LHCN-M2 (cell line): ENCODE measurements at regions not wholly inside any gene's neighbourhood (a gene's known extent, or its start where the extent isn't known, plus 50 kb on each side); places are given as distances from the start of the nearest gene placed in this dataset.

ENCODE experiments used
- DNase-seq: peaks from one replicate; pipeline ENCODE4 v3.0.0-alpha.2; 2012; ENCODE audit warnings: low read depth

DNA sequence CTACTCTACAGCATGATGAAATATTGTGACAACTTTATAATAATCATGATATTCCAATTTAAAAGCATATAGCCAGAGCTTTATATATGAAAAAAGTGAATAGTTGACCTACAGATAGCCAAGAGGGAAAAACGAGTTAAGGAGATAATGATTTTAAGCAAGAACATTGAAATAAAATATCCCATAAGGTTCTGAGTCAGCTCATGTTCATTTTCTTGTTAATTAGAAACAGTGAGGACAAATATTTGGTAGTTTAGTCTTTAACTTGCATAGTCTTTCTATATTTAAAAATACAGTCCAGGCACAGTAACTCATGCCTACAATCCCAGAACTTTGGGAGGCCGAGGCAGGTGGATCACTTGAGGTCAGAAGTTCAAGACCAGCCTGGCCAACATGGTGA, 55.8 kb upstream of the CDH6 start:
- no peak for DNase-seq

DNA sequence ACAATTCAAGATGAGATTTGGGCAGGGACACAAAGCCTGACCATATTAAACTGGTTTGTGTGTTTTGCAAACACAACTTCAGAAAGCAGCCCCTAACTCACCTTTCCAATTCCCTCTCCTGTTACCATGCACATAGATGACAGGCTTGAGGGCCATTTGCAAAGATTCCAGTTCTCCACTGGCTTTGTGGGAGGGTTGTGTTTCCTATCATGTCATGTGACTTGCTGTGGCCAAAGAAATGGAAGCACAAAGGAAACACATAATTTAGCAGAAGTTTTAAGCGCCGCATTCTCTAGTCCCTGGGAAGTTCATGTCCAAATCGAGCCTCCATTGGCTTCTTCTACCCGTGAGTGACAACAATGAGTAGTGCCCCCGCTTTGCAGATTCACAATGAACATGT, 57.9 kb upstream of the CDH6 start:
- DNase-seq = no peak

DNA sequence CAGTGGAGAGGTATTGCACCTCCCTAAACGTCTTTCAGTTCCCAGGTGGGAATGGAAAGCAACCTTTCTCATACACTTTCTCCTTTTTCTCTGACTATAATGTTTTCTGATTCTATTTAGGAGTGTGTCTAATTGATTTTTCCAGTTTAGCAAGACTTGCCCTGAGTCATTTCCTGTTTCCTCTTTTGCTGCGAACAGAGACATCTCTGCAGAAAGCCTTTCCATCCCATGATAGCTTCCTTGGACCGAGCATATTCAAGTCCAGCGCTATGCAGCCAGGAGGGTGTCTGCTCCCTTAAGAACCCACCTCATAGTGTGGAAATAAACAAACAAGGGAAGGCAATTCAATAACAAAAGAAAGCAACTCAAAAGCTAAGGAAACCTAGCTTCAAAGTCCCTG, 60.0 kb upstream of the CDH6 start:
- no peak for DNase-seq

DNA sequence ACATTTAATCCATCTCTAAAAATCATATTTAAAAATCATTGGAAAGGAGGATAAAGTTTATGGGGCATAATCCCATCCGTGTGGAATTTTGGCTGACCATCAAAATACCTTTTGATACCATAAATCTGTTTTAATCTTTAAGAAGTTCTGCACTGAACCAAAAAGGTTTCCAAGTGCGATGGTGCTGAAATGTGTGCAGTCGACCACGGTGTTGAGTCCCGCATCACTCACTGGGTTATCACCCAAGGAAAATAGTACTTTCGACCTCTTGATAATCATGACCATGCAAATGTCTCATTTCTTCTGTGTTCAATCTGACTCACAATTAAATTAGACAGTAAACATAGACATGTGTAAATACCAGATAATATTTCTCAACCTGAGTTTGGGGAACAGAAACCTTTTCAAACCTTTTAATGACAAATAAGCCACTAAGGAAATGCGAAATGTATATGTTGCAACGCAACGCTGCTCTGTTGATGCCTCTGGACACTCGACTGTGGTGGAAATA, 62.0 kb upstream of the CDH6 start:
- no peak for DNase-seq

DNA sequence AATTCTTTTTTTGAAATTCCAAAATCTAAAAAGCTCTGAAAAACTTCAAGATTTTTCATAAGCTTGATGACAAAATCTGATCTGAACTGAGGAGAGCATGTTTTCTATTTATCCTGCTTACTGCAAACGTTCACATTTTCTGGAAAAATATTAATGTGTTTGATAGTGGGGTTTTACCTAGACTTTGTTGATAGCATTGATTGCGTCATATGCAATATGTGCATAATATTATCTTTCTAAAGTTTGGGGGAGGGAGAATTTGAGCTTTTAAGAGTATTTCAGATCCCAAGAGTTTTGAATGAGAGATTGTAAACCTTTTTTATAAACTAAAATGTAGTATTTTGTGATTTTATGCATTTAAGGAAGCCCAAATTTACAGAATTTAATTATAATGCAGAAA, 62.8 kb upstream of the CDH6 start:
- DNase-seq = no peak

DNA sequence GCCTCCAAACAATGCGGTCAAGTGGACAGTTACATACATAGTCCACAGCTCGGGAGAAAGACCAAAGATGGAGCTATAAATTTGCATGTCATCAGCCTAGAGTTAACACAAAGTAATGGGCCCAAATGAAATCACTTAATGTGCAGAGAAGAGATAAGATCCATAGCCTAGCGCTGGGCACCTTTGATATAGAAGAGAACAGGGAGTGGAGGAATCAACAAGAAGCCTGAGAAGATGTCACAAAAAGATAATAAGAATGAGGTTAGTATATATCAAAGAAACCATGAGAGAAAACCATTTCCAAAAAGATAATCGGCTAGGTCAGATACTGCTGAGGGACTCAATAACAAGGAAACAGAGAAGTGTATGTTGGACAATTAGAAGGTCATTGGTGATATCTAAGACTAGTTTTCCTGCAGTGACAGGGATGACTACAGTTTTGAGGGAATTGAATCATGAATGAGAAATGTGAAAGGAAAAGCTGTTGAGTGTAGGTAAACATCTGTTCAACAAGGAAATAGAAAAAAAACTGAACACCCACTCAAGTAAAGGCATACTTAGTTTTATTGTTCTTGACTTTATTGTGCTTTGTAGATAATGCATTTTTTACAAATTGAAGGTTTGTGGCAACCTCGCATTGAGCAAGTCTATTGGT, 68.7 kb upstream of the CDH6 start:
- DNase-seq = no peak

DNA sequence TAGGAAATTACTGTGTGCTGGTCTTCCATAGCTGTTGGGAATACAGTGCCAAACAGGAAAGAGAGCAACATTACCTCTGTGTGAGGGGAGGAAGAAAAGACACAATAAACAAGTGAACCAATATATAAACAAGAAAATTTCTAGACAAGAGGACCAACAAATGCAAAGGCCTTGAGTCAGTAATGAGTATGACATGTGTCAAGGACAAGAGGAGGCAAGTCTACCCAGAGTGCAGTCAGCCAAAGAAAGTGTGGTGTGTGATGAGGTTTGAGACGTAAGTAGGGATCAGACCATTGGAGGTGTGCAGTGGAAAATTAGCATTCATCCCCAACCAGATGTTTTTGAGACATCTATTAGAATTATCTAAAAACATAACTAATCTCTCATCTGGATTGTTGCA, 69.5 kb upstream of the CDH6 start:
- no peak for DNase-seq

DNA sequence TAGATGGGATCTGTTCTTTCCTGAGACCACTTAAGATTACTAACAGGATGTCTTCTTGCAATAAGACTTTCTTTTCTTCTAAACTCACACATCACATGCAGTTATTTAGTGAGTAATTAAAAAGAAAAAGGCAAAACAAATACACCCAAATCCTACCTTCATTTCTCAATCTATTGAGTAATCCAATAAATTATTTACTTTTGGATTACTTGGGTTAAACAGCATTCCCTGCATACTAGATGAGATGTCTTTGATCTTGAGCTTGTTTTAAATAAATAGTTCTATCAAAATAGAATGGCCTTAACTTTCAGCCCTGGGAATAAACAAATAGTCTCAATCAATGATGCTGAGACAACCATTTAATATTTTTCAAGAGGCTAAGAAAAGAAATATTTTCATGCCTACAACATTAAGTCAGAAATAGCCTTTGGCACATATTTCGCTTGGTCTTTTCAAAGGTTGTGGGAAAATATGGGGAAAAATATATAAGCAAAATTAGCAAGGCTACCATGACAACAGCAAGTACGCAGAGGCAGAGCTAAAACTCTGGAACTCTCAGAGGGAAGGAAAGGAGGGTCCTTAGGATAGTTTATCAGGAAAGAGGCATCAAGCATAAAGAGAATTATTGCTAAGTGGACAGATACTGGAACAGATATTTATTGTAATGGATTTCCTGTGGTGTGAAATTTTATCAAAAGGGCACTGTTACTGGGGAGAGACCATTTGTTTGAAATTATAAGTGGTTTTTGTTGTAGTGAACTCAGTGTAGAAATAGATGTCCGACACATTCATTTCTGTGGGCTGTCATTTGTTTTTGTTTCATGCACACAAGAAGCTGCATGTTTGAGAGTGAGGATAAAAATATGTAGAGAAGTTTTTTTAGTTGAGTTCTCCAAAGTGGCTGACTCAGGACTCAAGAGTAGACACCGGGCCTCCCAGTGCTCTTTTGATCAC, 70.2 kb upstream of the CDH6 start:
- no peak for DNase-seq

DNA sequence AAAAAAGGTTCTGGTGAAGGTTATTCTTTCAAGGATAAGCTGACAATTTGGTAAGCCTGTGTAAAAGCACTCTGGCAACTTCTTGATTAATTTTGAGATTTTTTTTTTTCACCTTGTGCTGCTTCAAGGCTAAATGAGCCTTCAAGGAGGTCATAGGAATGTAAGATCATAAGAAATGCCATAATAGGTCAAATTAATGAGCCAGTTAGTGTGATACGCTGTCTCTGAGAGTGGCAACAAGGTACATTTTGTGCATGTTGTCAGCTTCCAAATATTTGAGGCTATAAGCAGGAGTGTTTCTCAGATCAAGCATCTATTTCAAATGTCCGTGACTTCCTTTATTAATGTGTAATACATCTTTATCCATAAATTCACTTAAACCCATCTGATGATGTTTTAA, 72.3 kb upstream of the CDH6 start:
- no peak for DNase-seq

DNA sequence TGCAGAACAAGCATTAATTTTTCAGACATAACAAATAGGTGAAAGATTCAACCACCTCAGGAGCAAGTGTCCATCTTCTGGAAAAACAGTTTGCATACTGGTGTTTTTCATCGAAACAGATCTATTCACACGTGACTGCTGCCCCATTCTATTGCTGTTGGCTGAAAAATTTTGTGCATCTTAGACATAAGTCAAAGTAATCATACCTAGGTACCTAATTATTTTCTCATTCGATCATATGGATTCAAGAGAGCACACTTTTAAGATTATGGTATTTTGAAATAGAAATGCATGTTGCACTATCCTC, 72.9 kb upstream of the CDH6 start:
- no peak for DNase-seq

DNA sequence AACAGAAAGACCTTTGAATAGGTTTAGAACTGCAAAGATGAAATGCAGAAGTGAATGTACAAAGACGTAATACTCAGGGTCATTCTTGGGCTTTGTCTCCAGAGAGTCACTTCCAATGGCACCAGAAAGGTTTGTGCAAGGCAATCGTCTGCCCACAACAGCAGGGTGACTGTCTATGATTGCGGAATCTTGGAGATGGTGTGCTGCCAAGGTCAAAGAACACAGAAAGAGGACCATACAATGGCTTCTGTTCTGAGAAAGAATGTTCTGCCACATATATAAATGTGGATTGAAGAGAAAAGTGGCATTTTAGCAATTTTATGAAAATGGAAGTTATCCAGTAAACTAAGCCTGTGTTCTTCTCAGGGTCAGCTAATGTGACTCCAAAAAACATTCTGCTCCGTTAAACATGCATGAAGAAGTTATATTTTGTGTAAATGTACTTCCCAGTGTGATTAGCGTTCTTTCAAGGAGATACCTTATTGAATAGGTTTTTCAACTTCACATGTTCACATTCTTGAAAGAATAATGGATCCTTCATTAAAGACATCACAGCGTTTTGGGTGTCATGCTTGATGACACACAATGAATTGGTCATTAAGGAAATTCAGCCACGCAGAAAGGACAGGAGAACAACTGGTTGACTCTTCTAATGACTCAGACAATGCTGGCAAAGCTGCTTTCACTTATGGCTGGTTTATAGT, 73.4 kb upstream of the CDH6 start:
- no peak for DNase-seq

DNA sequence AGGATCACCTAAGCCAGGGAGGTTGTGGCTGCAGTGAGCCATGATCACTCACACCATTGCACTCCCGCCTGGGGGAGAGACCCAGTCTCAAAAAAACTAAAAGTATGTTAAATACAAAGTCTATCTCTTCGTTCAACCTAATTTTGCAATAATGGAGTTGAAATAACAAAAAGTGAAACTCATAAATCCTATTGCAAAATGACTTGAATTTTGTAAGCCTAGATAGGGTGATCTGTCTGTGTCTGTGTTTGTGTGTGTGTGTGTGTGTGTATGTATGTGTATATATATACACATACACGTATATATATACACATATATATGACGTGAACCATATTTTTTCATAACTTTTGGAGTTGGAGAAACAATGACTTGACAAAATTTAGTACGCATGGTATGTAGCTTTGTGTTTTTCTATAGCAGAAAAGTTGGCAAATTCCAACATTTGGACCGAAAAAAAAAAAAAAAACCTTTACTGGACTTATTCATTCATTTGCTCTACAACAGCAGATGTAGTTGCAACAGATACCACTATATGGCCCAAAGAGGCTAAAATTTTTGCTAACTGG, 76.9 kb upstream of the CDH6 start:
- no peak for DNase-seq

DNA sequence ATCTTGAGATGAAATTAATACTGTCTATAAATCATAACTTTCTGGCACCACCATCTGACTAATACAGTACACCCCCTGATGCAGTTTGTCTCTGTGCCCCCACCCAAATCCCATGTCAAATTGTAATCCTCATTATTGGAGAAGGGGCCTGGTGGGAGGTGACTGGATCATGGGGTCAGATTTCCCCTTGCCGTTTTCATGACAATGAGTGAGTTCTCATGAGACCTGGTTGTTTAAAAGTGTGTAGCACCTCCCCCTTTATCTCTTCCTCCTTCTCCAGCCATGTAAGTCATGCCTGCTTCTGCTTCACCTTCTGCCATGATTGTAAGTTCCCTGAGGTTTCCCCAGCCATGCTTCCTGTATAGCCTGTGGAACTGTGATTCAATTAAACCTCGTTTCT, 78.7 kb upstream of the CDH6 start:
- DNase-seq = no peak

DNA sequence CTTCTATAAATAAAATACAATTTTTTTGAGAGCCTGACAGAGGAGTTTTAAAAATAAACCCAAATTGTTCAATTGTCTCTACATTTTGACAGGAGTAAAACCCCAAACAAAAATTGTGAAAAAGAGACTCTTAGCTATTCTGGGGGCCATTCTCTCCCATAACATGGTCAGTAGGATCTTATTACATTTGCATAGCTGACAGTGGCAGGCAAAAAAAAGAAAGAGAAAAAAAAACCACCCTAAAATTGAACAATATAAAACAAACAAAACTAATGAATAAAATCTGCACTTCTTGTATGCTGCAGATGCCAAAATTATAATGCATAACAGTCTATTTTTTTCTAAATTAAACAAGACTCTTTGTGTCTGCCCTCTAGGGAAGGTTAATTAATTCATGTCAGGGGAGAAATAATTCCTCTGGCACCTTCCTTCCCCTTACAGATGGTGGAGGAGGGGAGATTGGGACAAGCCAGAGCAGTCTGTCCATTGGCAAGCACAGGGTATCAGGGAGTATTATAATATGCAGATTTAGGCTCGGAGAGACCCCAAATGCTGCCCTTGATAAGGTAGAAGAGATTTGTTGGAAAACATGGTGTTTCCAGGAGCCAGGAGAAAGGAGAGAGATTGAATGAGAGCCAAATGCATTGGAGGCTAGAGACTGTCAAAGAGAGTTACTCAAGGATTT, 79.7 kb upstream of the CDH6 start:
- no peak for DNase-seq

DNA sequence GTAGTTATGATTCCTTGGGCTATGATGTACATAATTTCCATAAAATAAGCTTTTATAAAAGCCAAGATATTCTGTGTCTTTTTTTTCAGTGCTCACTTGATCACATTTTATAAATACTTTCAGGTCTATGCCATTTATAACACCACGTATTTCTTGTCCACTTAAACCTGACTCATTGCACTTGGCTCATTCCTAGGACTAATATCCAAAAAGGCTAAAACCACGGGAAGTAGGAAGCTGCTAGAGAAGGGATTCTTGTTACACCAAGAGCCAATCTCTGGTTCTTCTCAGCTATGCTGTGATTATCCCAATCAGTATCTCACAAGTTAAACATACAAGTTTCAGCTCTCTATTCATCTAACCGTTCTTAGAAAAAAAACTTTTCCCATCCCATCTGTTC, 80.4 kb upstream of the CDH6 start:
- no peak for DNase-seq

DNA sequence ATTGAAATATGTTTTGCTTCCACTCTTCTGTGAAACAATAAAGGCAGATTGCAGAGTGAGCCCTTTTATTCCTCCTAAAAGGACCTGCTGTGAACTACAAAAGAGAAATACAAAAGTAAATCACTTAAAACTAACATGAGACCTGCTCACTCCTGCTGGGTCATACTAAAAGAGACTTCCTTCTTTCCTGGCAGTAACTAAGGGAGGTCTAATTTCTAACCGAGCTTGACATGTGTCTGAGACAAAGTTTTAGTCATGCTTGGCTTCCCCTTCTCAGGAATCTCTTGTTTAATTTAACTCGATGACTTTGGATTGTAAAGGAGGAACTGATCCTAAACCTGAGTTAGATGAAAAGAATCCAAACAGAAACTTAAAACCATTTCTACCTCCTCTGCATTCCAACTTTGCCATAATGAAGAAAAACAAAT, 86.4 kb upstream of the CDH6 start:
- no peak for DNase-seq

DNA sequence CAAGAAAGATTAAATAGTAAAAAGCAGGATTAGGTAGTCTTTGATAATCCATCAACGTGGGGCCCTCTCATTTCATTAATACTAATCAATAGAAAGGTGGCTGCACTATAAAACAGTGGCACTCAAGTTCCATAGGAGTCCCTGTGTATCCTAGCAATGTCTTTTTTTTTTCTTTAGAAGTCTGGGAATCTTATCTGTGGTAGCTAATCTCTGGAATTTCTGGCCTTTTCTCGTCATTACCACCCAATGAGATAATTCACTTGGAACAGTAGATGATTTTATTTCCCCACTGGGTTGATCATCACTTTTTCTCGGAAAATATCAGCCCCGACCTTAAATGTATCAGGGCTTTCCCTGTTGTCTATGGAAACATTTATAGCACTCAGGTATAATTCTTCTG, 86.8 kb upstream of the CDH6 start:
- no peak for DNase-seq

DNA sequence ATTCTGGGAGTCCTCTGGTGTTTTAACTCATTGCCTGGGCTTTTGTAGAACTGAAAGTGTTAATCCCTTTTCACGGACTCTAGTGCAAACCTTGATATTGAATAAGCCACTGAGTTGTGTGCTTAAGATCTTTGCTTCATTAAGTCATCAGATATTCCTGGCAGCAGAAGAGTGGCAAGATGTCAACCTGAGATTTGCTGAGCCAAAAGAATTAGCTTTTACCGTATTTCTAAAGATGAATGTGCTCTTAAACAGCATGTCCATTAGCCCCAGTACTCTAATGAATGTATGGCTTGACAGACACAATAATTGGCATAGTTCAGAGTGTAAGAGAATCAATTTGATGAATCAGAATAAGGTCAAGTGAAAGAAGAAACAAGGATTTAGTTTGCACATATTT, 87.2 kb upstream of the CDH6 start:
- DNase-seq = no peak

DNA sequence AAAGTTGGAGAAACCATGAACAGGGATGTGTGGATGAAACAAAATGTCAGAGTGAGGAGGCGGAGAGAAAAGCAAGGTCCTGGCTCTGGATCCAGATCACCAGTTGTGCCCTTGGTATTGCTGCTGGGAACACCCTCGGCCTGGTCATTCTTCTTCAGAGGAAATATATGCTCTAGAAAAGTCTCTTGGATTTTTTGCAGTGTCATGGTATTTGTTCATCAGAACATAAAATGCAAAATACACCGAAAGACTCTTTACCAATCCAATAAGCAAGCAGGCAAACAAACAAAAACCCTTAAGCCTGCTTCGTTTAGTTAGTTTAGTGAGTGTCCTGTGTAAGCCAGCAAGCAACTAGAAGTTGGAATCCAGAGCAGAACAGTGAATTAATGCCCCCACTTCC, 88.7 kb upstream of the CDH6 start:
- no peak for DNase-seq

DNA sequence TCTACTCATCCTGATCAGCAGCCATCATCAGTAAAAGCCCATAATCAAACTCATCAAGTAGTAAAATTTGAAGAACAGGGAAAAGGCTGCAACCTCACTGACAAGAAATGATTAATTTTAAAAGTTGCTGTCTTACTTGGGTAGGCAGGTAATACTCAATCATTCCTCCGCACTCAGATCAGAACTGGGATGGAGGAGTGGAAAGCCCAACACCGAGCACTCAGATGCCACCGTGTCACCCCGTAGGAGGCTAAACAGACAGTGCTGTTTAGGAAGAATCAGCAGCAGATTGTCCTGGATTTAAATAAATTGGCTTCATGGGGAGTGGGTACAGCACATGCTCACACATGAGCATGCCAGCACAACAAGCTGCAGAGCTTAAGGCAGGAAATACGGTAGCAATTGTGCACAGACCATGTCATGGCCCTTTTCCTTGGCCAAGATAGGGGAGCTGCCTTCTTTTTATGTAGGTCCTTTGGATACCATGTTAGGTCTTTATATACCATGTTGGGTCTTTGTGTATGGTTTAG, 92.6 kb upstream of the CDH6 start:
- no peak for DNase-seq

DNA sequence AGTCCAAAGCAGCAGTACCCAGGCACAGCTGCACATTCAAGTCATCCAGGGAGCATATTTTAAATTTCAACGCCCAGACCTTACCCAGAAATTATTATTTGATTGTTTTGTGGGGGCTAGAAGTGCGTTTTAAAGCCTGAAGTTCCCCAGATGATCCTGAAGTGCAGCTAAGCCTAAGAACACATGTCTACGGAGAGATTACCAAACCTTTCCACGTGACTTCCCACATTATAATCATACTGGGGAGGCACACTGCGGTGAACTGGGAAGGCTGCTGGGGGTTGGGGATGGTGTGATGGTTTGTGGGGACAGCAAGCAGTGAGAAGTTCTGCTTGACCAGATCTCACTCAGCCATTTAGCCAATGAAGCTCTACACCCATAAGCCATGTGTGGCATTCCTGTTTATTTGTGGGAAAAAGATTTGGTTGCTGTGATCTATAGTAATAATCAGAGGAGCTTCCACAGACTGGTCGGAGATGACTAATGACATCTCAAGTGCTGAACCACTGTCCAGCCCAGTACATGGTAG, 93.4 kb upstream of the CDH6 start:
- DNase-seq = no peak
